ENCODE measurements at regions not wholly inside any gene's neighbourhood (a gene's known extent, or its start where the extent isn't known, plus 50 kb on each side); places are given as distances from the start of the nearest gene placed in this dataset.

- no peak for DNase-seq (ENCODE audit: low spot score)
- no peak overlapping the region for H3K4me3 ChIP-seq
- no peak for TF ChIP-seq CTCF (IDR thresholded peaks at IDR 0.05)
- no peak overlapping the region for H3K27ac ChIP-seq
These were observed 492.0 kb upstream of the AKR1E2 start for GRCh38 chr10:4334015-4334414.

GRCh38 chr10:4333459-4333894, 492.5 kb upstream of the AKR1E2 start:
- DNase-seq (ENCODE audit: low spot score), result no peak
- no peak overlapping the region for H3K27ac ChIP-seq
- H3K4me3 ChIP-seq, result no peak overlapping the region
- TF ChIP-seq CTCF (IDR thresholded peaks at IDR 0.05), result no peak

- DNase-seq (ENCODE audit: low spot score), result no peak
- H3K4me3 ChIP-seq, result no peak overlapping the region
- TF ChIP-seq CTCF (IDR thresholded peaks at IDR 0.05), result no peak
- H3K27ac ChIP-seq, result peak overlapping the region in 1 of 2 donors; percentile 4
These were observed 493.1 kb upstream of the AKR1E2 start for GRCh38 chr10:4332764-4333458.

- no peak overlapping the region for H3K27ac ChIP-seq
- H3K4me3 ChIP-seq, result no peak overlapping the region
- no peak for TF ChIP-seq CTCF (IDR thresholded peaks at IDR 0.05)
- DNase-seq (ENCODE audit: low spot score), result no peak
These were observed 494.9 kb upstream of the AKR1E2 start for GRCh38 chr10:4331150-4331549.

GRCh38 chr10:4330636-4331035, 495.4 kb upstream of the AKR1E2 start:
- H3K27ac ChIP-seq, result no peak overlapping the region
- no peak for DNase-seq (ENCODE audit: low spot score)
- TF ChIP-seq CTCF (IDR thresholded peaks at IDR 0.05), result no peak
- no peak overlapping the region for H3K4me3 ChIP-seq

- no peak for DNase-seq (ENCODE audit: low spot score)
These were observed 496.8 kb upstream of the AKR1E2 start for GRCh38 chr10:4329225-4329624.

More at GRCh38 chr10:4329225-4329624, 496.8 kb upstream of the AKR1E2 start:
- TF ChIP-seq CTCF (IDR thresholded peaks at IDR 0.05), result no peak
- no peak overlapping the region for H3K4me3 ChIP-seq
- H3K27ac ChIP-seq, result peak overlapping the region; percentile 22 to 25
